KG1 (cell line): ENCODE measurements at regions not wholly inside any gene's neighbourhood (a gene's known extent, or its start where the extent isn't known, plus 50 kb on each side); places are given as distances from the start of the nearest gene placed in this dataset.
"Not testable (repeated sequence)": the region's sequence is repeated elsewhere in the genome, so short reads cannot be mapped to it uniquely, and the experiment has no call there.

Source experiments
- DNase-seq: peaks from one replicate; lab custom pipeline; 2025; lab: John Stamatoyannopoulos, UW

DNA sequence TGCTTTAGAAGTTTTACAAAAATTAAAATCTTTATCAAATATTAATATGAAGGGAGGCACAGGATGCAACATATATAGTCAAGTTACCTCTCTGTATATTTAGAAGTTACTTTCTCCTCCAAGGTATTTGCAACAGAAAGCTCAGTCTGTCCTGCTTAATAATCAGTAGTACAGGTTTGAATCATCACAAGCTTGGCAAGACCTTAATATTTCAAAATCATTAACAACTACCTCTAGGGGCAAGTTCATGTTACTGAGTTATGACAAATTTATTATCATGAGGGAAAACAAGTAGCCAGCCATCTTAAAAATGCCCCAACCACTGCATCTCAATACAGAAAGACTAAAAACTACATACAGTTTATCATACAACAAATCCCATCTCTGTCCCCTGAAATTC, 116.0 kb downstream of the PMAIP1 start:
- not testable (repeated sequence) for DNase-seq

DNA sequence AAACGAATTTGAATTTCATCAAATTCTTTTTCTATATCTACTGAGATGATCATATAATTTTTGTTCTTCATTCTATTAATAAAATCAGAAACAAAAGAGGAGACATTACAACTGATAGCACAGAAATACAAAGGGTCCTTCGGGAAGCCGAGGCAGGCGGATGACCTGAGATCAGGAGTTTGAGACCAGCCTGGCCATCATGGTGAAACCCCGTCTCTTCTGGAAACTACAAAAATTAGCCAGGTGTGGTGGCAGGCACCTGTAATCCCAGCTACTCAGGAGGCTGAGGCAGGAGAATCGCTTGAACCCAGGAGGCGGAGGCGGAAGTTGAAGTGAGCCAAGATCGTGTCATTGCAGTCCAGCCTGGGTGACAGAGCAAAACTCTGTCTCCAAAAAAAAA, 113.4 kb downstream of the PMAIP1 start:
- DNase-seq: not testable (repeated sequence)

DNA sequence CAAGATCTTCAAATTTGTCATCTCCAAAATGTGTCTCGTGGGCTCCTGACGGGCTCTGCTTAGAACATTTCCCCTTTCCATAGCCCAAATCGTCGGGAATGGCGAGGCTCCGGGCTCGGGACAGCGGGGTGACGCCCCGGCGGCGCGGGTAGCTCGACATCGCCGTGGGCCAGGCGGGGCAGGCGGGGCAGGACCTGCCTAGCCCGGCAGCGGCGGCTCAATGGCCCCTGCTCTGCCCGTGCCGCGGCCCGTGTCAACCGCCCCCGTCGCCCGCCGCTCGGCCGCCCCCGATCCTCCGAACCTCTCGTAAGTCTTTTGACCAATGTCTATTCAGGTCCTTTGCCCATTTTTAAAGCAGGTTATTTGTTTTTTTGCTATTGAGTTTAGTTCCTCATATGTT, 111.2 kb downstream of the PMAIP1 start:
- no peak for DNase-seq

DNA sequence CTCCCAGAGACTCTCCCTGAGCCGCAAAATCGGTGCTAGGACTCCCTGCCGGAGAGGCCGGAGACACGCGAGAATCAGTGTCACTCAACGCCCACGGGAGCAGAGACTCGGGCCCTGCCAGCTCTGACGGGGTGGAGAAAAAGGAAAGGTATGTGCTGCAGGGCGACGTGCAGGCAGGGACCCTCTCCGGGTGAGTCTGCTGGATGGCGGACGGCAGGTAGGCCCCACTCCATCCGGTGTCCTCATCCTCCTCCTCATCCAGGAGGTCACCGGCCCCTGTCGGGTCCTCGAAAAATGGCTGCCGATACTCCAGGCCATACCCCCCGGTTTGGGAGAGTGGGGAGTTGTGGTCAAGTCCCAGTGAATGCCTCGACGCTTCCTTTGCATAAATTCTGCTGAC, 110.7 kb downstream of the PMAIP1 start:
- no peak for DNase-seq

DNA sequence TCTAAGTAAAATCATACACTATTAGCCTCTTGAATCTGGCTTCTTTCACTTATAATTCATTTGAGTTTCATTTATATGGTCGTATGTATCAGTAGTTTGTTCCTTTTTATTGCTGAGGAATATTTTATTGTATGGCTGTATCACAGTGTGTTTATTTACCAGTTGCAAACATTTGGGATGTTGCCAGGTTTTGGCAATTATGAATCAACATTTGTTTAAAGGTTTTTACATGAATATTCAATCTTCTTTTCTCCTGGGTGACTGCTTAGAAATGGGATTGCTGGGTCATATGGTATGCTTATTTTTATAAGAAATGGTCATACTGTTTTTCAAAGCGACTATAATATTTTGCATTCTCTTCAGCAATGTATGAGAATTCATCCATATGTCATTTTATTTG, 107.9 kb downstream of the PMAIP1 start:
- no peak for DNase-seq

DNA sequence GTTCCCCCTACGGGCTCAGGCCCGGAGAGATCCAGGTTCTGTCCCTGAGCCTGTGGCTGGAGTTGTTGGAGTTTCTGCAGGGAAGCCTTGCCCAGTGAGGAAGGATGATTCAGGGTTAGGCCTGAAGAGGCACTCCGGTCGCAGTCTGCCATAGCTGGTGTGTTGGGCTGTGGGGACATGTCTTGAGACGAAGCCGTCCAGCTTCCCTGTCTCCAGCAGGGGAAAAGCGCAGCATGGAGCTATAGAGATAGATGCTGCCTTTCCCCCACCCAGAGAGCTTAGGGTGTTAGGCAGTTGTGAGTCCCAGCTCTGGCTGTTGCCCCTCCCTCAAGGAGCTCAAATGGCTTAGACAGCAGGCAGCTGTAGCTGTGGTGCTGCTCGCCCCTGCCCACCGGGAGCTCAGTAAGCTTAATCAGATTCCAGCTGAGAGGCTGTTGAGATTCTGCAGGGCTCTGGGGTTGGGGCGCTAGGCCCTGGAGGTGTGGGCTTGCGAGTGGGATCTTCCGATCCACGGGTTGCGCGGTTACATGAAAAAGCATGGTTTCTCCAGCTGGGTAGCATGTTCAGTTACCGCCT, 103.9 kb downstream of the PMAIP1 start:
- DNase-seq: no peak

DNA sequence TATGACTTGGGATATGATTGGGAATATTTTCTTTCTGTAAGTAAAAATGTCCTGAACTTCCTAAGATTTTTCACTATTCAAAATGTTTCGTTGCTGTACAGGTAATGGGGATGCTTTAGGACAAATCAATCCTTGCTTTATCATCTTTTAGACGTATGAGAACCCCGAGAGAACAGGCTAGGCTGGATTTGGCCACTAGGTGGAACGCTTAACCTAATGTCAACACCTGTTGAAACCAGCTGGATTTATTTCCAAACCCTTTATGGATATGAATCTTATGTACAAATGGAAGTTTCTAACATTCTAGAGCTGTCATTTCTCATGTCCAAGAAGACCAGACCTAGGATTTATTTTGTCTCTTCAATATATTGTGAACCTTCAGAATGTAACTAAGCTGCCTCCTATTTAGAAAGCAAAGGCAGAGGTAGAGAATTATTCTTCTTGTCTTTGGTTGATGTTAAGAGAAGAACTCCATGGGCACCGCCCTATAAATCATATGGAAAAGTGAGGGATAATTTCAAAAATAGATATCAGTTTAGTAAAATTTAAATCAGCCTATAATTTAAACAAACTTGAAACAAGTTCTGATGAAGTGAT, 96.7 kb downstream of the PMAIP1 start:
- DNase-seq: no peak

DNA sequence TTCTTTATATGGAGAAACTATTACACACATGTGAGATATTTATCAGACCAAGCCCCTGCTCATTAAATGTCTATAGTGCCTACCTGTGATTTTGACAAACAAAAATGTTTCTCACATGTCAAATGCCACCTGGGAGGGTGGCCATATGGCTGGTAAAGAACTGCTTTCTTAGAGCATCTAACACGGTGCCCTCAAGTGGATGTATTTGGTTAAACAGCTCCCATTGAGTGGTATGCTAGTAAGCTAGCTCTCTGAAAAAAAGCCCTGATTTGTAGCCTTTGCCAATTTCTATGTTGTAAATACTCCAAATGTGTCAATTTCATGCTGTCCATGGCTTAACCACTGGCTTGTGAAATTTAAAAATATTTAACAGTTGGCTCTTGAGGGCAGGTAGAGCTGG, 94.6 kb downstream of the PMAIP1 start:
- DNase-seq: no peak

DNA sequence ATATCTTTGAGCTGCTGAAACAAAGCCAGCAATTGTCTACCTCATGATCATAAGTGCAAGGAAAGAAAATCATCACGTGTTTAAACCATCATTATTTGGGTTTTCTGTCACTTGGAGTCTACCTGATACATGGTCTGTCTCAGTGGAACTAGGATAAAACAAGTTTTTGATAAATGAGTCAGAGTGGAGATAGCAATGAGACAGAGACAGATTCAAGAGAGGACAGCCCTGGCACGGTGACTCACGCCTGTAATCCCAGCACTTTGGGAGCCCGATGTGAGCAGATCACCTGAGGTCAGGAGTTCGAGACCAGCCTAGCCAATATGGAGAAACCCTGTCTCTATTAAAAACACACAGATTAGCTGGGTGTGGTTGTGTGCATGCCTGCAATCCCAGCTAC, 93.8 kb downstream of the PMAIP1 start:
- no peak for DNase-seq

DNA sequence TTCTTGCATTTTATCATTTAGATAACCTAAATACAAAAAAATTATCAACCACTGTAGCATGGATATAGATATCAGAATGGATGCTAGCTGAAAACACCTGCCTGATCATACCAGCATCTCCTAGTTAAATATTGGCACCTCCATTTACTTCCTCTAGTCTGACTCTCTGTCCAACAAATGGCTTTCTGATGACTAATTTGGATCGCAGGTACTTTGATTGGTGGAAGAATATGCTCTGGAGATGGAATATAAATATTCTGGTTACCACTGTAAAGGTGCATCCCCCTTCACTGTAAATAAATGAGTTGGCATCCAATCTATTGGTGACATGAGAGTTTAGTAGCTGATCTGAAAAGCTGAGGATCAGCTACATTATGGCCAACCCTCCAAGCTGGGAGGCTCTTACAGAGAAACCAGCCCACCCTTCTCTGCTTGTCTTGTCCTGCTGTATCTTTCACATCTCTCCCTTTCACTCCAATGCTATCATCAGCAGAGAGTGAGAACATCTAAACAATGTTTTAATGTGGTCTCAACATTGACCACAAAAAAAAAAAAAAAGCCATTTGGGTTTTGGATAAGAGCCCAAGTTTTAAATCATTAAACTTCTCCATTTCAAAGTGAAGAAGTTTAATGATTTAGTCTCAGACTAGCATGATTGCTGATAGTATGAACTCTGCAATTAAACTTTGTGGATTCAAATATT, 90.5 kb downstream of the PMAIP1 start:
- DNase-seq: no peak

DNA sequence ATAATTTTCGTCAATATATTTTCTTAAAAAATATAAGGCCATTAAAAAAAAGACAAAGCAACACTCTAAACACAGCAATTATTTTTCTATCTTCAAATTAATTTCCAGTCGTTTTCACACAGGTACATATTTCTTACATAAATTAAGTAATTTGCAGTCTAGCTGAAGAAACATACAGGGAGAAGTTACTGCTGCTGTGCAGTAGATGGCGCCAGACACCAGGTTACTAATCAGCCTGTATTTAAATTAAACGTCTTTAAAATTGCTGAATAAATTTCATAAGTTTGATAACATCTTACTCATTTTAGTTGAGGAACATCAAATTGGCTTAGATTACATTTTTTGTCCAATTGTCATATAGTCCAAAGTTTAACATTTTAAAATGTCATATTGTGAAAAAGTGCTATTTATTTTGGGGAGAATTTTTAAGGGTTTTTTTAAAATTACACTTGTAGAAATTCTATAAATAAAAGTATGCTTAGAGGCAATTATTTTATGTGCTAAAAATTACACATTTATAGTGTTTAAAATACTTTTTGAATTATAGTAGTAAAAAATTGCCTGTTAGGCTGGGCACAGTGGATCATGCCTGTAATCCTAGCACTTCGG, 88.4 kb downstream of the PMAIP1 start:
- no peak for DNase-seq

DNA sequence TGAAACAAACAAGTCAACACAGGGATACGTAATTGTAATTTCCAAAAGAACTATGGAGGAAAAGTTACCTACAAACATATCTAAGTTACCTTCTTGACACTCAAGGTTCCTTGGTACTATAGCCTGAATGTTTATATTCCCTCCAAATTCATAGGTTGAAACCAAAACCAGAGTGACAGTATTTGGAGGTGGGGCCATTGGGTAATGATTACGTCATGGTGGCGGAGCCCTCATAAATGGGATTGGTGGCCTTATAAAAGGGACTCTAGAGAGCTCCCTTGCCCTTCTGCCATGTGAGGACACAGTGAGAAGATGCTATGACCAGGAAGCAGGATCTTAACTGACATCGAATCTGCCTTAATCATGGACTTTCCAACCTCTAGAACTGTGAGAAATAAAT, 87.3 kb downstream of the PMAIP1 start:
- no peak for DNase-seq

DNA sequence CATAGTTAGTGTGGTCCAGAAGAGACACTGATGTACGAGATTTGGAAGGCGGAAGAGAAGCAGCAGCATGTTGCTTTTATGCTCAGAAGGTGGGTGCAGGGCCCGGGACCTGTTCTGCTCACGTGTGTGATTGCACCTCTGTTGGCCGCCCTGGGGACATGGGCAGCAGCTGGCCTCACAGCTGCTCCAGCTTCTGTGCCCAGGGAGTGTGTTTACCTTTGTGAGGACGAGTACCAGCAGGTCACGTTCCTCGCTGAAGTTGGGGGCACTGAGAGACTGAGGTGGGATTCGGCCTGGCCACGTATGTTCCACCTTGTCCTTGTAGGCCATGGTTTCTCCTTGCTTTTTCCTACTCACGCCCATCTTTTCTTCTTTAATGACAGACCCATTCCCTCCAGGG, 86.3 kb downstream of the PMAIP1 start:
- DNase-seq: no peak

DNA sequence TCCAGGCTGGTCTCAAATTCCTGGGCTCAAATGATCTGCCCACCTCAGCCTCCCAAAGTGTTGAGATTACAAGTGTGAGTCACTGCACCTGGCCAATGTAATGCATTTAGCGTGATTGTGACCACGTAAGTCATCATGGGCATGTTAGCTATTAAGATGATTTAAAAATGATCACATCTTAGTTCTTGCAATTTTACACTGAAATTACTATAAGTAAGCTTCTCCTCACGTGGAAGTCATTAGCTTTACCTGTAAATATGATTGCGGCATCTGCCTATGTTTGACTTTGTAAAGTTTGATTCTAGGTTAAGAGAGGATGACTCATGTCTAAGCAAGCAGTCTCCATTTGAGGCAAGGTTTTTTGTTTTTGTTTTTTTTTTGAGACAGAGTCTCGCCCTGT, 85.5 kb downstream of the PMAIP1 start:
- no peak for DNase-seq

DNA sequence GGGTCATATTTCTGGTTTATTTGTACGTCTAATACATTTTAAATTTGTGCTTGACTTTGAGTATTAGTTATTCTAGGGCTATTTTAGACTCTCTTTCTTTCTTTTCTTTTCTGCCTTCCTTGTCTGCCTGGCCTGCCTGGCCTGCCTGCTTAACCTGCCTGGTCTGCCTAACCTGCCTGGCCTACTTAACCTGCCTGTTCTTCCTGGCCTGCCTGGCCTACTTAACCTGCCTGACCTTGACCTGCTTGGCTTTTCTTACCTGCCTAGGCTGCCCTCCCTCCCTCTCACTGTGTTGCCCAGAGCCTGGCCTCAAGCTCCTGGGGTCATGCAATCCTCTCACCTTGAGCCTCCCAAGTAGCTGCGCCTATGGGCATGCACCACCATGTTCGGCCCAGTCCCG, 83.7 kb downstream of the PMAIP1 start:
- no peak for DNase-seq

DNA sequence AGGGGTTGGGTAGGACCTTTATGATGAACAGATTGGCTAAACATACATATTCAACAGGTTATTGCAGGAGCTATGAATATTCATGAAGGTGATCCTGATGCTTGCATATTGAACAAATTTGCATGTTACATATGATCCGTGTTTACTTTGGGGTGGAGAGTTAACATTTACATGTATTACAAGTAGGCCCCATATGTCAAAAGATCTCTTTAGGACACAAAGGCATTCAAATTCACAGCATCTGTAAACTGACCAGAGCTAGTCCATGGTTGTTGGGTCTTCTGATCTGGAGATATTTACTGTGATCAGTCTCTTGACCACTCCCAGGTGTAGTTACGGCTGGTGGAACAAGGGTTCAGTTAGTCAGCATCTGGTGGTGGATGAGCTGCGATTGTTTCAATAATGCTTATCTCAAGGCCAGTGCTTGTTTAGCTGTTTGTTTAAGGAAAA, 80.4 kb downstream of the PMAIP1 start:
- no peak for DNase-seq

DNA sequence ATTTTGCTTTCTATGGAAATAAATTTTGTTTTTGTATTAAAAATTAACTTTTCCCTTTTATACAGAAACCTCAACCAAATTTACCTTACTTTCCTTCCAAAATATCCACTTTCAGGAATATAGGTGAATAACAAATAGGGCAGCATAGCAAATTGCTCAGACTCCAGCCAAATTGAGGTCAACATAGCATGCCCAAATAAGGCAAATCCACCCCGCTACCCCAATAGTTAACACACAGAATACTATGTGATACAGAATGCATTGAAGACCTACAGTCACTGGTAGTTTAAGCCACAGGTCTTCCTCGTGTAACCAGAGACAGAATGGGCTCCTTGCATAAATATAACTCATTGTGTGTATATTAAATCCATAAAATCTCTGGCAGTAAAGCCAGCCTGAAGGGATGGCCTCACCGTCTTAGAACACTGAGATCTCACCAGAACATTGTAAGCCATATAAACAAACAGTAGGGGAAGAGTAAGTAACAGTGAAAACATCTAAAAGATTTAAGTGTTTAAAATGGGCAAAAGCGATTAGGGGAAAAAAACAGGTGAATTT, 72.2 kb downstream of the PMAIP1 start:
- no peak for DNase-seq

DNA sequence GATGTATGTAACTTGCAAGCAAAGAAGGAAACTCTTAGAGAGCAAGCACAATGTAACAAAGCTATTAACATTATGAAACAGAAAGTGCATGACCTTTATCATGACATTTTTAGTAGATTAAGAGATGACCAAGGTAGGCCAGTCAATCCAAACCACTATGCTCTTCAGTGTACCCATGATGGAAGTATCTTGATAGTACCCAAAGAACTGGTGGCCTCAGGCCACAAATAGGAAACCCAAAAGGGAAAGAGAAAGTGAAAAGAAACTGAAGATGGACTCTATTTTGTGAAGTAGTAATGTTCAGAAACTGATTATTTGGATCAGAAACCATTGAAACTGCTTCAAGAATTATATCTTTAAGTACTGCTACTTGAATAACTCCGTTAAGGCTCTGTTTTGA, 71.3 kb downstream of the PMAIP1 start:
- DNase-seq: not testable (repeated sequence)

DNA sequence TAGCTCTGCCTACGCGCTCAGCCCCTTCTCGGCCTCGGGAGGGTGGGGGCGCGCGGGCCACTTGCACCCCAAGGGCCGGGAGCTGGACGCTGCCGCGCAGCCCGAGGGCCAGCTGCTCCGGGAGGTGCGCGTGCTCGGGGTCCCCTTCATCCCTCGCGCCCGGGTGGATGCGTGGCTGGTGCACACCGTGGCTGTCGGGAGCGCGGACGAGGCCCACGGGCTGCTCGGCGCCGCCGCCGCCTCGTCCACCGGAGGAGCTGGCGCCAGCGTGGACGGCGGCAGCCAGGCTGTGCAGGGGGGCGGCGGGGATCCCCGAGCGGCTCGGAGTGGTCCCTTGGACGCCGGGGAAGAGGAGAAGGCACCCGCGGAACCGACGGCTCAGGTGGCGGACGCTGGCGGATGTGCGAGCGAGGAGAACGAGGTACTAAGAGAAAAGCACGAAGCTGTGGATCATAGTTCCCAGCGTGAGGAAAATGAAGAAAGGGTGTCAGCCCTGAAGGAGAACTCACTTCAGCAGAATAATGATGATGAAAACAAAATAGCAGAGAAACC, 69.8 kb downstream of the PMAIP1 start:
- not testable (repeated sequence) for DNase-seq

DNA sequence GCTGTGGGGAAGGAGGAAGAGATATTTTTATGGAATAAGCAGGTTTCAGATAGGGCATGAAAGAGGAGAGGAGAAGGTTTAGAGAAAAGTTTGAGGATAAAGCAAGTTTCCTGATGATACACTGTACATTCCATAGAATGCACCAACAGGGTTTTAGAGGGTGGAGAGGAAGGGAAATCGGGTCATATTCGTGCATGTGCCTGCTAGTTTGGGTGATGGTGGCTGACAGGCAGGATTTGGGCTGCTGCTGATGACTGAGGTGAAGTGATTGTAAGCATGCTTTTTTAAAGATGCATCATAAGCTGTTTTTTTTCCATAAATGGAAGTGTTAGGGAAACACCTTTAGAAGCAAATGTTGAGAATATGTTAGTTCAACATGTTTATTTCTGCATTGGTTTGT, 68.8 kb downstream of the PMAIP1 start:
- DNase-seq: no peak

DNA sequence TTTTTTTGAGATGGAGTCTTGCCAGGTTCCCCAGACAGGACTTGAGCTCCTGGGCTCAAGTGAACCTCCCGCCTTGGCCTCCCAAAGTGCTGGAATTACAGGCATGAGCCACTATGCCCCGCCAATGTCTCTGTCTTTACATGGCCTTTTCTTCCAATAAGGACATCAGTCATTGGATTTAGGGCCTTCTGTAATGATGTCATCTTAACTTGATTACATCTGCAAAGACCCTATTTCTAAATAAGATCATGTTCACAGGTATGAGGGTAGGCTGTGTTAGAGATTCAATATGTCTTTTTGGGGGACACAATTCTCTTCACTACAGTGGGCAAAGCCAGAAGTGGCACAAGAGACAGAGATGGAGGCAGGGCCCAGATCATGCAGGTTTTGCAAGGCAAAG, 68.1 kb downstream of the PMAIP1 start:
- DNase-seq: no peak

DNA sequence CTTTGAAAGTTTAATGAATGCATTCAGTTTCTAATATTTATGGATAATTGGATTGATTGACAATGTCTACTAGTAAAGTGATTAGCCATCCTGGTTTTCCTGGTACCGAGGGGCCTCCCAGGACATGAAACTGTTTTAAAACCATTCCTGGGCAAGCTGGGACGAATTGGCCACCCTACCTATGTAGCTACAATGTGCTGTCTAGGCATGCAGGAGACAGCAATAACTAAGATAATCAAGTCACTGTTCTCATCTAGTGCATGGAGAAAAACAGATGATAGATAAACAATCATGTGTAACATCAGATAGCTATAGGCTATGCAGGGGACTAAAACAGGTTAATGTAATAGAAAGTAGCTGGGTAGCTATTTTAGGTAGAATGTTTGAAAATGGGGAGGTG, 67.1 kb downstream of the PMAIP1 start:
- no peak for DNase-seq

DNA sequence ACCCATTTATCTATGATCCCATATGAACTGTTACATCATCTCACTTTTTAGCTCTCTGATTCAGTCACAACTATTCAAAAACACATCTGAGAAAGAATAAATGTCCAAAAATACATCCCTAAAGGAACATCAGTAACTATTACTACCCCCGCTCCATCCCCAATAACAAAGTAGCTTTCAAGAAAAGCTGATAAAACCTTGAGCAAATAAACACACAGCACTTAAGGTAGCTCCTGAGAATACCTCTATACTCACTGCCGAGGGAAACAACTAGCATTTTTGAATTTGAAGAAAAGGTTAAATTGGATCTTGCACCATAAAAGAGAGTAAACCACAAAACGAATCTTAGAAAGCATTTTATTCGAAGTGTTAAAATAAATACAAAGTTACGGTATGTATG, 63.4 kb downstream of the PMAIP1 start:
- DNase-seq: no peak
